ENCODE measurements at regions not wholly inside any gene's neighbourhood (a gene's known extent, or its start where the extent isn't known, plus 50 kb on each side); places are given as distances from the start of the nearest gene placed in this dataset.

GRCh38 chr2:39573276-39573675, 92.4 kb upstream of the TMEM178A start:
- no peak overlapping the region for H3K27ac ChIP-seq (ENCODE audit: low read length)
- H3K4me2 ChIP-seq (ENCODE audit: low read depth, low read length), result no peak overlapping the region
- H3K27me3 ChIP-seq (replicated peaks; ENCODE audit: insufficient read depth, low read length), result no peaks in the 10 kb centered on the region
- no peaks in the 10 kb centered on the region for H3K9me3 ChIP-seq (replicated peaks; ENCODE audit: insufficient read depth, low read length)
- H3K4me3 ChIP-seq (ENCODE audit: low read length), result no peak overlapping the region
- no peak for TF ChIP-seq CTCF (IDR thresholded peaks at IDR 0.05; ENCODE audit: low read length)
- TF ChIP-seq EZH2 (optimal IDR thresholded peaks at IDR 0.05; ENCODE audit: low read depth, low read length), result no peak
- TF ChIP-seq EZH2phosphoT487 (IDR thresholded peaks at IDR 0.05; ENCODE audit: low read length), result no peak
- no peaks in the 10 kb centered on the region for H3K36me3 ChIP-seq (replicated peaks; ENCODE audit: insufficient read depth, low read length)
- no peak for DNase-seq
- H3K4me1 ChIP-seq (ENCODE audit: low read length), result no peaks in the 10 kb centered on the region
- no peak overlapping the region for H2AFZ ChIP-seq (ENCODE audit: low read length)
- no peaks in the 10 kb centered on the region for H4K20me1 ChIP-seq (ENCODE audit: insufficient read depth, low read length)
- H3F3A ChIP-seq (ENCODE audit: insufficient read depth, low read length), result no peaks in the 10 kb centered on the region
- no peak overlapping the region for H3K9ac ChIP-seq (ENCODE audit: low read length)
- H3K79me2 ChIP-seq (ENCODE audit: low read length), result no peaks in the 10 kb centered on the region
- no peaks in the 10 kb centered on the region for H3K9me2 ChIP-seq (replicated peaks; ENCODE audit: insufficient read depth, low read length)

GRCh38 chr2:39581866-39582265, 83.9 kb upstream of the TMEM178A start:
- no peaks in the 10 kb centered on the region for H3K79me2 ChIP-seq (ENCODE audit: low read length)
- no peaks in the 10 kb centered on the region for H3K9me2 ChIP-seq (replicated peaks; ENCODE audit: insufficient read depth, low read length)
- no peaks in the 10 kb centered on the region for H3K27me3 ChIP-seq (replicated peaks; ENCODE audit: insufficient read depth, low read length)
- H3K4me3 ChIP-seq (ENCODE audit: low read length), result no peak overlapping the region
- no peak for TF ChIP-seq EZH2 (optimal IDR thresholded peaks at IDR 0.05; ENCODE audit: low read depth, low read length)
- no peak for TF ChIP-seq EZH2phosphoT487 (IDR thresholded peaks at IDR 0.05; ENCODE audit: low read length)
- H3K27ac ChIP-seq (ENCODE audit: low read length), result no peak overlapping the region
- H3K4me2 ChIP-seq (ENCODE audit: low read depth, low read length), result no peak overlapping the region
- H3K36me3 ChIP-seq (replicated peaks; ENCODE audit: insufficient read depth, low read length), result no peaks in the 10 kb centered on the region
- H4K20me1 ChIP-seq (ENCODE audit: insufficient read depth, low read length), result no peaks in the 10 kb centered on the region
- H3K9me3 ChIP-seq (replicated peaks; ENCODE audit: insufficient read depth, low read length), result no peaks in the 10 kb centered on the region
- no peaks in the 10 kb centered on the region for H3F3A ChIP-seq (ENCODE audit: insufficient read depth, low read length)
- DNase-seq, result no peak
- no peak overlapping the region for H2AFZ ChIP-seq (ENCODE audit: low read length)
- H3K9ac ChIP-seq (ENCODE audit: low read length), result no peak overlapping the region
- no peaks in the 10 kb centered on the region for H3K4me1 ChIP-seq (ENCODE audit: low read length)

- Histone ChIP-seq H3K4me2 (ENCODE audit: low read depth, low read length) (no peak overlapping the region), H3F3A (ENCODE audit: insufficient read depth, low read length) (no peaks in the 10 kb centered on the region), H3K27ac (ENCODE audit: low read length) (no peak overlapping the region), H3K4me3 (ENCODE audit: low read length) (no peak overlapping the region), H2AFZ (ENCODE audit: low read length) (no peak overlapping the region), H3K9ac (ENCODE audit: low read length) (no peak overlapping the region), H3K9me3 (replicated peaks; ENCODE audit: insufficient read depth, low read length) (no peaks in the 10 kb centered on the region), H3K79me2 (ENCODE audit: low read length) (no peaks in the 10 kb centered on the region), H4K20me1 (ENCODE audit: insufficient read depth, low read length) (no peaks in the 10 kb centered on the region), H3K27me3 (replicated peaks; ENCODE audit: insufficient read depth, low read length) (no peaks in the 10 kb centered on the region), H3K9me2 (replicated peaks; ENCODE audit: insufficient read depth, low read length) (no peaks in the 10 kb centered on the region), H3K4me1 (ENCODE audit: low read length) (no peaks in the 10 kb centered on the region), H3K36me3 (replicated peaks; ENCODE audit: insufficient read depth, low read length) (no peaks in the 10 kb centered on the region)
- DNase-seq, result no peak
- no peak for TF ChIP-seq EZH2phosphoT487 (IDR thresholded peaks at IDR 0.05; ENCODE audit: low read length)
- TF ChIP-seq CTCF (IDR thresholded peaks at IDR 0.05; ENCODE audit: low read length), result no peak
- TF ChIP-seq EZH2 (optimal IDR thresholded peaks at IDR 0.05; ENCODE audit: low read depth, low read length), result no peak
Measured at GRCh38 chr2:39583213-39583612, 82.5 kb upstream of the TMEM178A start.

- no peaks in the 10 kb centered on the region for H3K9me2 ChIP-seq (replicated peaks; ENCODE audit: insufficient read depth, low read length)
- TF ChIP-seq EZH2phosphoT487 (IDR thresholded peaks at IDR 0.05; ENCODE audit: low read length), result no peak
- no peaks in the 10 kb centered on the region for H3K36me3 ChIP-seq (replicated peaks; ENCODE audit: insufficient read depth, low read length)
- no peak overlapping the region for H2AFZ ChIP-seq (ENCODE audit: low read length)
- no peak overlapping the region for H3K9ac ChIP-seq (ENCODE audit: low read length)
- H3K27me3 ChIP-seq (replicated peaks; ENCODE audit: insufficient read depth, low read length), result no peaks in the 10 kb centered on the region
- H3K9me3 ChIP-seq (replicated peaks; ENCODE audit: insufficient read depth, low read length), result no peaks in the 10 kb centered on the region
- no peaks in the 10 kb centered on the region for H3K4me1 ChIP-seq (ENCODE audit: low read length)
- no peaks in the 10 kb centered on the region for H3K79me2 ChIP-seq (ENCODE audit: low read length)
- no peak overlapping the region for H3K4me2 ChIP-seq (ENCODE audit: low read depth, low read length)
- no peaks in the 10 kb centered on the region for H3F3A ChIP-seq (ENCODE audit: insufficient read depth, low read length)
- no peak overlapping the region for H3K4me3 ChIP-seq (ENCODE audit: low read length)
- no peak for DNase-seq
- no peak overlapping the region for H3K27ac ChIP-seq (ENCODE audit: low read length)
- H4K20me1 ChIP-seq (ENCODE audit: insufficient read depth, low read length), result no peaks in the 10 kb centered on the region
Measured at GRCh38 chr2:39583781-39584180, 81.9 kb upstream of the TMEM178A start.
